NCI-H524 treated with DMSO at 0.1 percent for 48 hours (cell line): ENCODE measurements at regions not wholly inside any gene's neighbourhood (a gene's known extent, or its start where the extent isn't known, plus 50 kb on each side); places are given as distances from the start of the nearest gene placed in this dataset.
A peak's percentile ranks its signal among the peaks of the same experiment; 100 is the strongest.

ENCODE experiments used
- DNase-seq: peaks from one replicate; lab custom pipeline; 2025; lab: John Stamatoyannopoulos, UW

GRCh38 chr14:32254952-32255679, 52.0 kb upstream of the RNU6-8 start:
- peak; percentile 31 for DNase-seq

- DNase-seq: no peak
Measured at GRCh38 chr14:32255789-32256188, 52.7 kb upstream of the RNU6-8 start.

GRCh38 chr14:32256576-32256975, 53.5 kb upstream of the RNU6-8 start:
- no peak for DNase-seq

GRCh38 chr14:32258336-32258993, 55.4 kb upstream of the RNU6-8 start:
- no peak for DNase-seq

GRCh38 chr14:32259368-32260013, 56.4 kb upstream of the RNU6-8 start:
- DNase-seq: no peak

GRCh38 chr14:32263939-32264567, 61.0 kb upstream of the RNU6-8 start:
- no peak for DNase-seq

- no peak for DNase-seq
Measured at GRCh38 chr14:32265584-32265983, 62.5 kb upstream of the RNU6-8 start.

DNA sequence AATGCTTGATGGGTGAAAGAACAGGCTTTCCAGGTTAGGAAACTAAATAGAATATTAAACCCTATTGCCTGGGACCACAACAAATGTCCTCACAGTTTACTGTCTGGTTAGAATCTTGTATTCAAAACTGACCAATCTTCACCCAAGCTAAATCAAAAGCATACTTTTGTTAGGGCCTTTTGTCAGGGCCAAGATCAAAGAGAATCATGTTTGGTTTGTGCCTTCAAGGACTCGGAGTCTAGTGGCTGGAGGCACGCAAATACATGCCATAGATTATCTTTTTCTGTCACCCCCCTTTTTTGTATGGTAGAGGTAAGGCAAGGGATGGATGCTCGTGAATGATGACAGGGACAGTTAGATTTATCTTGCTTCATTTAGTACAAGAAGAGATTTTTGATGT, 51.1 kb upstream of the AKAP6 start:
- no peak for DNase-seq
